ENCODE measurements at regions not wholly inside any gene's neighbourhood (a gene's known extent, or its start where the extent isn't known, plus 50 kb on each side); places are given as distances from the start of the nearest gene placed in this dataset.

GRCh38 chr5:175235251-175235960, 208.6 kb downstream of the DRD1 start:
- DNase-seq = no peak

GRCh38 chr5:175230299-175230698, 213.7 kb downstream of the DRD1 start:
- no peak for DNase-seq

- DNase-seq = no peak
Observed at GRCh38 chr5:175226506-175226905, 217.5 kb downstream of the DRD1 start.

- no peak for DNase-seq
Observed at GRCh38 chr5:175223291-175223690, 220.7 kb downstream of the DRD1 start.

- DNase-seq = no peak
Observed at GRCh38 chr5:175222621-175223020, 221.4 kb downstream of the DRD1 start.

GRCh38 chr5:175220549-175220948, 223.4 kb downstream of the DRD1 start:
- DNase-seq = no peak

GRCh38 chr5:175219366-175219765, 224.6 kb downstream of the DRD1 start:
- DNase-seq = no peak

GRCh38 chr5:175216991-175217390, 227.0 kb downstream of the DRD1 start:
- DNase-seq = no peak

GRCh38 chr5:175215906-175216305, 228.1 kb downstream of the DRD1 start:
- no peak for DNase-seq

GRCh38 chr5:175214152-175214551, 229.8 kb downstream of the DRD1 start:
- no peak for DNase-seq

- DNase-seq = no peak
Observed at GRCh38 chr5:175211956-175212756, 231.8 kb downstream of the DRD1 start.

- DNase-seq = no peak
Observed at GRCh38 chr5:175207321-175208040, 236.5 kb downstream of the DRD1 start.

GRCh38 chr5:175206669-175207068, 237.3 kb downstream of the DRD1 start:
- DNase-seq = no peak

GRCh38 chr5:175202463-175203068, 241.4 kb downstream of the DRD1 start:
- no peak for DNase-seq

GRCh38 chr5:175201393-175201792, 242.6 kb downstream of the DRD1 start:
- DNase-seq = no peak

GRCh38 chr5:175195698-175196656, 248.0 kb downstream of the DRD1 start:
- DNase-seq = no peak

- DNase-seq = no peak
Observed at GRCh38 chr5:175181331-175181730, 262.7 kb downstream of the DRD1 start.

- DNase-seq = no peak
Observed at GRCh38 chr5:175170899-175171298, 273.1 kb downstream of the DRD1 start.

- no peak for DNase-seq
Observed at GRCh38 chr5:175168882-175169507, 275.0 kb downstream of the DRD1 start.

GRCh38 chr5:175166026-175166425, 278.0 kb downstream of the DRD1 start:
- DNase-seq = no peak

- no peak for DNase-seq
Observed at GRCh38 chr5:175163586-175164275, 280.3 kb downstream of the DRD1 start.
